ENCODE measurements at regions not wholly inside any gene's neighbourhood (a gene's known extent, or its start where the extent isn't known, plus 50 kb on each side); places are given as distances from the start of the nearest gene placed in this dataset.

DNA sequence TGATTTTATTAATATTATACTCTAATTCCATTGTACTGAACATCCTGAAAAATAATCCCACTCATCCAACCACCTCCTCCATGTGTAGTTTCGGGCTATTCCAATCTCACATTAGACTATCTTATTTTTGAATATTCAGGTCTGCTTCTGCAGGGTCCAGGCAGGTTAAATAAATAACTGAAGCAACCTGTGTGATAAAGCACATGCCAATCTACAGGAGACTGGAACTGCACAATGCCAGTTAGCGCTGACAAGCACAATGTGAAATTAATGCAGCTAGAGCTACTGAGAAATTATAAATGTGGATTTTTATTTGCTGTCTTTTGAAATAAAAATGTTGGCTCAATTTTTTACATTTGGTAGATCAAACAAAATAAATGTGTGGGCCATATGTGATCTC lies 540.1 kb upstream of the ATXN8OS start:
- DNase-seq: no peak

DNA sequence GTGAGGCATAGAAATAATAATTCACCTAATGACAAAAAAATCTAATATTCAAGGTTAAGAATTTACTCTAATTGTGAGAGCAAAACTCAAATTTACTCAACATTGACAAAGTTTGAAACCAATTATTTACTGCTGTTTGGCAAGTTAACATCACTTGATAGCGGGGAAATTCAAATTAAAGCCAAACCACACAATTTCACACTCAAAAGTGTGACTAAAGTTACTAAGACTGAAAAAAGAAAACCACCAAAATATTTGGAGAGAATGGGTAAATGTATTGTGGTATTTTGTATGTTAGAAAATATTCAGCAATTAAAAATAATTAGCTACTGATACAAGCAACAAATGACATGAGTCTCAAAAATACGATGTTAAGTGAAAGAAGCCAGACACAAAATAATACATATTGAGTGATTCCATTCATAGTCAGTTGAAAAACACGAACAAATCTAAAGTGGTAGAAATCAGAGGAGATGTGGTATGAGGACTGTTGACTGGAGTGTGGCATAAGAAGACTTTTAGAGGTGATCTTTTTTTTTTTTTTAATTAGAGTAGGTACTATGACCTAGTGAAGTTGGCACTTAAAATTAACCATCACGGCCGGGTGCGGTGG lies 541.4 kb upstream of the ATXN8OS start:
- no peak for DNase-seq

DNA sequence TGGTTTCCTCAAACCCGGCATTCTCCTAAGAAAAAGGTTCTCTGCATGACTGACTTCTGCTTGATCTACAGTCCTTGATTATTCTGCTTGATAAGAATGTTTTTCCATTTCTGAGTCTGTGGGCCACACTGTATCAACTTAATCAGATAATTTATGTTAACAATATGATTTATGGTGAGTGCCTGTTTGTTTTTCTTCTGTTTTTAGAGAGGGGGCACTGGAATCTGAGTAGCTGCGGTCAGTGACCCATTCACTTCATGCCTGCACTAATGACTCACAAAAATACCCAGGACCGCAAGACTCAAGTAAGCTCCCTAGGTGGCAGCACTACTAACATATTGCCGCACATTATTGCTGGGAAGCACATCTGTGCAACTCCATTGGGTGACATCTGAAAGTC lies 542.3 kb upstream of the ATXN8OS start:
- peak; percentile 5 for DNase-seq

DNA sequence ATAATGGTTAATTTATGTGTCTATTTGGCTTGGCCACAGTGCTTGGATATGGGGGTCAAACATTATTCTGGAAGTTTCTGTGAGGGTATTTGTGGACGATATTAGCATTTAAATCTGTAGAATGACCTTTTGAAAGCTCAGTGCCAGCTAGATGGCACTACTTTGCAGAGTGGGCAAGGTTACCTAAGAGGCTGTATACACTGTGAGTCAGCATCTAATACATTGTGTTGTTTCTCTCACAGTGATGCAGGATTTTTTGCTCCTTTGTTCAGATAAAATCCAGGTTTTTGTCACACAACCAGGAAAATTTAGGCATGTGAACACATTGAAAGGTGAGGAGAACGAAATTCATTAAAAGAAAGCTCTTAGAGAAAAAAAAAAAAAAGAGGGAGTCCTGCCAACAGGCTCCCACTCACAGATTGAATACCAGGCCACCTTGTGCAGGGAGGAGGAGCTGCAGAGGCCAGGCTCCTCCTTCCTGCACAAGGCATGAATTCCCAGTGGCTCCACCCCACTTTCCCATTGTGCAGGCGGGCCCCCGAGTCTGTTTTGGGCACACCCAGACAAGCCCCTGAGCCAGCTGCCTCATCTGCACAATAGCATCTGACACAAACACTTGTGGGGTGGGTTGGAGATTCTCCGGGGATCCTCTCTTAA lies 551.0 kb upstream of the ATXN8OS start:
- DNase-seq: no peak

DNA sequence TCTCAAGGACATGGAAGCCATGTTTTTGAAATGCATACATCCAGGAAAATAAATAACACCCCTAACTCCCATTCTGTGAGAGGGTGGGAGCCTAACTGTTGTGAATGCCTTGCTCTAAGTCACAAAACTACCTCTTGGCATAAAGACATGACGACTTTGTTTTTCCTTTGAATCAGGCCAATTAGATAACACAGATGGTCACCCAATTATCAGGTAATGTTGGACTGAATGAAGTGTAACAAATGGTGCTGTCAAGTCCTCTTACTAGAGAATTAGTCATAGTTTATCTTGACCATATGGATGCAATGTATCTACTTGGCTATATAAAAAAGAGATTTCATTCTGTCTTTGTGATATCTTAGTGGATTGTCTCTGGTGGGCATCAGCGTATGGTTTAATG lies 553.6 kb upstream of the ATXN8OS start:
- DNase-seq: no peak

DNA sequence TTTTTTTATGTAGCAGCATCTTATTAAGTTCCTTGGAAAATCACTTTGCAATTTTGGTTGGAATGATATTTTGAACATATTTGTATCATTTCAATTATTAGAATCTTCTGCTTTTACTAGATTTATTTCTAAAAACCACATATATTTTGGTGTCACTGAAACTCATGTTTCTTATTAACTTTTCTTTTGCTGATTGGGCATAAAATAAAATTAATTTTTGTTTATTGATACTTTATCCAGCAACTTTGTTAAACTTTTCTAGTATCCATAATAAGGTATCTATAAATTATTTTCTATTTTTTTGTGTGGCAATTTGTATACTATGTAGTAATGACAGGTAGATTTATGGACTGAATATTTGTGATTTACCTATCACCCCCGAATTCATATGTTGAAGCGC lies 556.4 kb upstream of the ATXN8OS start:
- no peak for DNase-seq

DNA sequence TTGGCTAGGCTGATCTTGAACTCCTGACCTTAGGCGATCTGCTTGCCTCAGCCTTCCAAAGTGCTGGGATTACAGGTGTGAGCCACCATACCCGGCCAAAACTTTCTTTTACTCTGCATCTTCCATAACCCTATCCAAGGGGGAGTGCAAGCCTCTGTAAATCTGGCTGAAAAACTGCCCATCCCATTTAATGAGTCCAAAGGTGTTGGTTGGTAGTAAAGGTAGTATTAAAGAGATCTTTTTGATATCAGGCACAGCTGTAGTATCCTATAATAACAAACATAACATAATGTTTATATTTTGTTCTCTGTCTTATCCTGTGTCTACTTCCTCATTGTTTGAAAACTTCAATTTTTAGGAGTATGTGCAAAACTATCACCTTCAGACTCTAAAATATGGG lies 559.8 kb upstream of the ATXN8OS start:
- DNase-seq: no peak

DNA sequence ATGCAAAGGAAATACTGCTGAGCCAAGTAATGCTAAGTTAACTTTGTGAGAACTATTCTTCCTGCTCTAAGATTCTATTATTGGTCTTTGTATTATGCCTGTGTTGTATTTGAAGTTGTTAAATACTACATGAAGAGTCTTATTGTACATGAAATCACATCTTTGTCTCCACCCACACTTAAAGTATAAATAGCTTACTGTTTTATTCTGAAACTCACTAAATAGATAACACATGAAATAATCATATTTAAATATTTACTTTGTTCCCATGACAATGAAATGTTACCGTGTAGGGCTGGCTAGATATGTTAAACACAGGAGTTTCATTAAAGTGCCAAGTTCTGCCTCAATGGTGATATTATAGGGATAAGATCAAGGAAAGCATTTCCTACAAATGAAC lies 562.1 kb upstream of the ATXN8OS start:
- DNase-seq: no peak

DNA sequence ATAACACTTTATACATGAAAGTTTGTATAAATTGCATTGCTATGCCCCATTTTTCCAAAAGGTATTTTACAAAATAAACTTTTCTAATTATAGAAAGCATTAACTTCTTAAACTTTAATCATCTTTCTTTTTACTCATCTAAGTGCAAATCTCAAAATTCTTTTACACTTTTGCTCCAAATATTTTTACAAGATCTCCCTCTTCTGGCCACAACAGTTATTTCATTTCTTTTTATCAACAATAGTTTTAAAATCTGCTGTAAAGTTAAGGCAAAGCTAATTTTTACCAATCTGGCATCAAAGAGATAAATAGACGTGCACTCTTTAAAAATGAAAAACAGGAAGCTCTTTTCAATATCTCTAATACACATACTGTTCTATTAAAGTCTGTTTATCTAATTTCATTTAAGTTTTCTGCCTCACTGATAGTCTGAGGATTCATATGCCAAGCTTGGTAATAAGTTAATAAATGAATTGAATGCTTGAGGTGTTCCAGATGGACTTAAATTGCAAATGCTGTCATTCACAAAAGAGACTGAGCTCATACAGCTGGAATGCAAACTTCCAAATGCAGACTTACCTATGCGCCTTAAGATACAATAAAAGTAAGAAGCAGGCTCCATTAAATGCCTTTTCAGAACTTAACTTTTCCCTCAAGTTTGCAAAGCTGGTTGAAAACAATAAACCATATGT lies 583.0 kb upstream of the ATXN8OS start:
- no peak for DNase-seq

DNA sequence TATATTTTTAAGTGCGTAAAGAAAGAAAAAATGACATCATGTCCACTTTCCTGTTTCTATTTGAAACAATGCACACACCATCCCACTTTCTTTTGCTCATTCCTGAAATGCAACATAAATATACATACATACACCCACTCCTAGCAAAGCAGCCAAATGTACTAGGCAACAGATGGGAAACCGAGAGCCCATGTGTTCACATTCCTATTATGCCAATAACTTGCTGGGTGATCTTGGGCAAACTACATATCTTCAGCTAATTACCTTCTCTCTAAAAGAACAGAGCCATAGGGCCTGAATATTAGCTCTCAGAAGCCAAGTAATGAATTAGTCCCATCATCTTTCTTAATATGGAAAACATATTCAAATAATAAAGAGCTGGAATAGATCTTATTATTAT lies 610.6 kb upstream of the ATXN8OS start:
- DNase-seq: no peak

DNA sequence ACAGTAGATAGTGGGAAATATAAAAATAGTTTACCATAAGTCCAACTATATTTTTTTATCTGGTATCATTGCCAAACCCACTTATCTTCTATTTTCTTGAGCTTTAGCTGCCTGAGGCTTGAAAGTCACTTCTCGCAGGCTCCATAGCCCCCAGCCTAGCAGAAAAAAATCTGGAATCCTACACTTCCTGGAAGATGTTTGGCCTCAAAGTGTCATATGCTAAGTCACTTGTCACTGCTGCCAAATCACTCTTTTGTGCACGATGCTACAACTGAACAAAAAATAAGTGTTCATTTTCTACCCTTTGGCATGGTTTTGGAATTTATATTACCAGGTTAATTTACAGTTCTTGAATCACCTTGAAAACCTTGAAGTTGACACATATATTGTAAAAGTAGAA lies 612.5 kb upstream of the ATXN8OS start:
- no peak for DNase-seq

DNA sequence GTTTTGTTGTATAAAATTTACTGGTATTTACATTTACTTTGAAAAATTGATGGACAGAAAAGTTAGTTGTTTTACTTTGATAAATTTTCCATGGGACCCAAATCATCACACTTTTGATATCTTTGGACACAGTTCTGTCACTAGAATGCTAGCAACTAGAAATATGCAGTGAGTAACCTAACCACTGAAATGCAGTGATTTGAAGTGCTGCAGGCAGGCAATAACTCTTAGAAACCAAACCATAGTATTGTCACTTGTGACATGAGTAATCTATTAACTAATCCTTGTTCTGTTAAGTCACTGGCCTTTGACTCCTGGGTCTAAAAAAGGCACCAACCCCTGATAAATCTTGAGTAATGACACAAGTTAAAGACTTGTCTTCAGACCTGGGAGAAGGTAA lies 620.0 kb upstream of the ATXN8OS start:
- DNase-seq: no peak

DNA sequence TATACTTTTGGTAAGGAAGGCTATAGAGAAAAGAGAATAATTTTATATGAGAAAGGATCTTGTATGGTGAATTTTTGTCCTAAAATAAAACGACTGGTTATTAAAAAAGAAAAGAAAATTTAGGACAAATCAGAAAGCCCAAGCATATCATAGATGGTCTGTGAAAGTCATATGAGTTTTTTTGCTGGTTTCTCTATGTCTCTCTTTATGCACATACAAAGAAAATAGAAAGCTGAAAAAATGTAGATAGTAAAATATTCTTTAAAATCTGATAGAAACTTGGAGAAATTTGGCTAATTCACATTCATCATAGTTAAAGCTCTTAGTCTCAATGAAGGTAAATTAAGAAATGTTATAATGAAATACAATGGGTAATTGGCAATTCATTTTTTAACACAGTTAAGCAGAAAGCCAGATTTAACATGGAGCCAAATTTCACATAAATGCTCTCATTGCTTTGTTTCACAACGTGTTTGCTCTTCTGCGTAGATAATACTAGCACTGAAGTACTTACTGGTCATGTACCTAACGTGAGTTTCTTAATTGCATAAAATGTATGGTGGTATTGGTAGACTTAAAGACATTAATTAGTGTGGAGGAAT lies 621.5 kb upstream of the ATXN8OS start:
- no peak for DNase-seq

DNA sequence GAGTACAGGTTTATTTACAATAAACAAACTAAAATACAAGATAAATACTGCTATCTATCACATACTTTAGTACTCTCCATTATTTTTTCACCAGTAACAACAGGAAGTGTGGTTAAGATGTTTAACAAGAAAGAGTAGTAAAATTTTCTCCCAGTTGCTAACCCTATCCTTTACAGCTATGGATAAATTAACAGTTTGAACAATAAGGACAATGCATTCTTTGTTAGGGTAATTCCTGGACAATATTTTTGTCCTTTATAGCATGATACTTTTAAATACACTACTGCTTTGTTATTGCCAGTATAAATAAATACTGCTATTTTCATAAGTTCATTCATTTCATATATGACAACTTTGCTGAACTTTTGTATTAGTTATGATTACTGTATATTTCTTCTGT lies 630.2 kb upstream of the ATXN8OS start:
- no peak for DNase-seq

DNA sequence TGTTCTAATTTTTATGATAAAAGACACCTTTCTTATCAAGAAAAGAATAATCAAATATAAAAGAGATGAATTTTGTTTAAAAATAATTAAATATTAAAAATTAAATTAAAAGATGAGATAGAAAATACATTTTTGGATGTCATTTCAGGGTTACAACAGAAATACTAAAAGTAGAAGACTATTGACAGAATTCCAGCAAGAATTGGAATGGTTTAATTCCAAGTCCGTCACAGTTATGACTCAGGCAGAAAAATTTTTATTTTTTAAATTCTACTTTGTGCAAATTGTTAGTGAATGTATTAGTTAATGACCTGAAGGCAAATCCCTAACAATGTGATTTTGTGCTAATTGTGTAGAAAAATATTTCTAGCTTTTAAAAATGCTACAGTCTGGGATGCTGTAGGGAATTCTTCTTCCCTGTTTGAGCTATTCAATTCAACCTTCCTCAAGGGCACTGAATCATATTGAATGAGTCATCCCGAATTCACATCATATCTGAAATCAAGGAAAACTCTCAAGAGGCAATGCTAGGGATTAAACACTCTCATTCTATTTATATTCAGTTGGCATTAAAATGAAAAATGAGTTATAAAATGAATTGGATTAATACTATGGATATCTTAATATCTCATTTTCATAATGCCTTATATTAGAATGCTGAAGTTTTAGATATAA lies 633.5 kb upstream of the ATXN8OS start:
- peak; percentile 2 for DNase-seq

DNA sequence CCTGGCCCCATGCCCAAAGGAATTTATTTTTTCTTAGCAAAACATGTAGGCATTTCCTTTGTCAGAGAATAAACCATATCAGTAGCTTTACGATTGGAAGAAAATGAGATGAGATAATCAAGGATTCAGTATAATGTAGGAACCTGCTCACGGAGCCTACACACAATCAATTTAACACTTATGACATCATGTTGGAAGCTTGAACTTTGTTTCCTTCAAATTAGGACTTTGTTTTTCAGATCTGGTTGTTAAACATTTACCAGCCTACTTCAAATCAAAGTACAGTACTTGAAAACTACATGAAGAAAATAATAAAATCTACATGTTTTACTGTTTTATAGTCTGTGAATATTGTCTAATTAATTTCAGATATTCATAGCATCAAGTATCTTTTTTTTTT lies 639.0 kb upstream of the ATXN8OS start:
- no peak for DNase-seq

DNA sequence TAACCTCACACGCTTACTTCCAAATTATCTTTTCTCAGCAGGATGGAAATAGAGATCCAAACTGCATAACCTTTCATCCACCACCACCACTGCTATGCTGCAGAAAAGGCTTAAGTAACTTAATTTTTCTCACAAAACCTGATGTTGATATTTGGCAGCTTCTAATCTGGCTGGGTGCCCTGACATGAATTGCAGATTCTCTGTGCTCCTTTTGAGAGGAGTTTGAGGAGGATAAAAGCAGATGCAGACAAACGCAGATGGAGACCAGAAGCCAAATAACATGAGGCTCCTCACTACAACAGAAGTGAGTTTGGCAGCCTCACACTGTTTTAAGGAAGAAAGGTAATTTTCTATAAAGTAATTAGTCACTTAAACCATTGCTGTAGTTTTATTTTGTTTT lies 646.2 kb upstream of the ATXN8OS start:
- DNase-seq: no peak

DNA sequence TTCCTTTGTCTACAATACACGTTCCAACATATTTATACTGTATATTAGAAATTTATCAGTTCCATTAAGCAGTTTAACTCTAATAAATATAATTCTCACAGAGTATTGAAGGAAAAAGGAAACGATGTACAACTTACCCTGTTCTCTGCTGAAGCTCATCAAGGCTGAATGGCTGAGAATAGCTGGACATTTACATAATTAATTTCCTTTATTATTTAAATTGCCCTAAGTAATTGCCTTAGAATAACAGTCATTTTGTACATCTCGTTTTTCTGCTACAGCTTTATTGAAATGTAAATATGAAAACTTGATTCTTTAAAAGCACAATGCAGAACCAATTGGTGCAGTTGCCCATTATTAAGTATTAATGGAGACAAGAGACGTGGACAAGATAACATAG lies 648.3 kb upstream of the ATXN8OS start:
- no peak for DNase-seq

DNA sequence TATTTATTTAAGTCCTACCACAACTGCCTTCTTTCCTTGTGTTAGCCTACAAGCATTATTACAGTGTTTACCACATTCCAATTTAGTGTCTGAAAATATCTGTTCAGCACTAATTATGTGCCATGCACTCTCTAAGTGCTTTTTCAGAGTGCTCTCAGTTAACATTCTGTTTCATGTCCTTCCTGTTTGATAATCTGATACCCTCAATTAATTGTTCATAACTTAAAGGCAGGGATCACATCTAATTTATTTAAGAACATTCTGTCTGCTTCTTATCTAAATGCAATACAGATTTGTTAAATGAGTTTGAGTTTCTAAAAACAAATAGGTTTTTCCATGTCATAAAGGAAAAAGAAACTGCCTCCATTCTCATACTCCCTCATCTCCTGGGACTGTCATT lies 649.6 kb upstream of the ATXN8OS start:
- no peak for DNase-seq

DNA sequence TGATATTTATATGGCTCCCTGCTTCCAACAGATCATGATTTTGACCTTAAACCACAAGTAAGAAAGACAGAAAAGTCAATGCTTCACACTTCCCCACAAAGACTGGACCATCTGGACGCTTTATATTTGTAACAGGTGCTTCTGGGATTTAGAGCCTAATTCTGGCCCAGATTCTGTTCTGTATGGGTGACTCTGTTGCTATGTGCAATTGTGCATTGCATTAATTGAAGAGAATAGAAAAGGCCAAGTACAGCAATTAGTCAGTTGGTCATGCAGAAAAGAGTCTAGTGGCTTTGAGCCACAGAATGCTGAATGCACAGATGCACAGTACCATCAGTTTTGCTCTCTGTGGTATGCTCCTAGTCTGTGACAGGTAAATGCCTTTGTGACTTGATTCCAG lies 657.4 kb upstream of the ATXN8OS start:
- no peak for DNase-seq

DNA sequence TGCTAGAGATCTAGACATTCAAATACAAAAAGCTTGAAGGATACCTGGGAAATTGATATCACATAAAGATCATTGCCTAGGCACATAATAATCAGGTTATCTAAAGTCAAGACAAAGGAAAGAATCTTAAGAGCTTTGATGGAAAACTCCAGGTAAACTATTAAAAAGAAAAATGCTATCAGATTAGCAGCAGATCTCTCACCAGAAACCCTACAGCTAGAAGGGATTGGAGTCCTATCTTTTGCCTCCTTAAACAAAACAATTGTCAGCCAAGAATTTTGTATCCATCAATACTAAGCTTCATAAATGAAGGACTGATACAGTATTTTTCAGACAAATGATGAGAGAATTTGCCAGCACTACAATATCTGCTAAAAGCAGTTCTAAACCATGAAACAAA lies 682.4 kb upstream of the ATXN8OS start:
- no peak for DNase-seq

DNA sequence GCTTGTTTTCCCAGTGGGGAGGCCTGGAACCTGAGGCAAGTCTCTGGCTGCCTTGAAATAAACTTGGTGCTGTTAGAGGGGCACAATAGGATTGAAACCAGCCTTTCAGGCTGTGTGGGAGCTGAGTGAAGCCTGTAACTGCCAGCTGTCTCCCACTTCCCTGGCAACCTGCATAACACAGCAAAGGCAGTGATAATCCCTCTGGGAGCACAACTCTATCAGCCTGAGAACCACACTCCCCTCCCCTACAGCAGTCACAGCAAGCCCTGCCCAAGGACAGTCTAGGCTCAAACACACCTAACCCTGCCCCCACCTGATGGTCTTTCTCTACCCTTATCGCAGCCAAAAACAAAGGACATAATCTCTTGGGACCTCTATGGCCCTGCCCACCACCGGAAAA lies 683.8 kb upstream of the ATXN8OS start:
- DNase-seq: no peak

DNA sequence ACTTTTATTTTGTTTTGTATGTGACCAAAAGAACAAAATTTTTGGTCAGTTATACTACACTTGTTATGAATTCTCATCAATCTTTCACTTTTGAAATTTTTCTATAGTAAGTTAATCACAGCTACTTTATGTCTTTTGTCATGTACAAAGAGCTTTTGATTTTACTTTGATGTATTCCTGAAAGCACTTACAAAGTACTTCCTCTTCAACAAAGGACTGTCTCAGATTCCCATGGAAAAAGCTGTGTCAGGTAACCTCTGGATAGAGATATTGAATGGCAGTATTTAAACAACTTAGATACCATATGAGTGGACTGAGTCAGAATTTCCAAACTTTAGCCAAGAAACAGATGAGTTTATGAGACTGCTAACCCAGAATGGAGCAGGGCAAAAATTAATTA lies 689.3 kb upstream of the ATXN8OS start:
- no peak for DNase-seq

DNA sequence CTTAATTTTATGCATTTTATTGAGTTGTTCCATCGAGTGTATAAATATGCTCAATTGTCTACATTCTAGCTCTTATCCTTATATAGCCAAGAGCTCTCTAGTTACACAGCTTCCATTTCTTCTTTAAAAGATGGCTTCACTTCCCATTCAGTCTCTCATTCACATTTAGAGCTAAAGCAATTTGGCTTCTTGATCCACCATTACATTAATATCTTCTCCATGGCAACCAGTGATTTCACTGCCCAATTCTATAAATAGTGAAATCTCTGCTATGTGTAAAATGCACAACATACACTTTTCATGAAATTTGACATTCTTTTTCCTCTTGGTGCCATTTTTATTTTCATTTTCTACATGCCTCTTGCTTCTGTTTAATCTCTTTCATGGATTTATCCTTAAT lies 696.9 kb upstream of the ATXN8OS start:
- no peak for DNase-seq
